Thymus (tissue), 11 donors: ENCODE measurements at regions not wholly inside any gene's neighbourhood (a gene's known extent, or its start where the extent isn't known, plus 50 kb on each side); places are given as distances from the start of the nearest gene placed in this dataset.

Source experiments
- DNase-seq, 9 donors: peaks; one replicate each; pipeline ENCODE4 v3.0.0-alpha.2; 2013; ENCODE audit warnings: low spot score in 9 of 9, low read depth in 6 of 9, missing footprints in 1 of 9
- H3K27ac ChIP-seq, 2 donors: one replicate each; pipeline ENCODE4 v1.5.1; 2013; ENCODE audit warnings: control low read depth in 1 of 2, low read depth in 1 of 2, low read length in 1 of 2, mild to moderate bottlenecking in 1 of 2, moderate library complexity in 1 of 2
- H3K27me3 ChIP-seq, 2 donors: one replicate each; pipeline ENCODE4 v1.5.1; 2013; ENCODE audit warnings: low read length in 1 of 2; ENCODE audit not compliant: control insufficient read depth in 2 of 2, insufficient read depth in 1 of 2
- H3K36me3 ChIP-seq, 2 donors: one replicate each; pipeline ENCODE4 v1.5.1; 2013; ENCODE audit warnings: low read length in 1 of 2, mild to moderate bottlenecking in 1 of 2, moderate library complexity in 1 of 2; ENCODE audit not compliant: control insufficient read depth in 2 of 2, insufficient read depth in 2 of 2
- H3K4me1 ChIP-seq, 2 donors: one replicate each; pipeline ENCODE4 v1.5.1; 2013; ENCODE audit warnings: low read length in 2 of 2; ENCODE audit not compliant: control insufficient read depth in 2 of 2, insufficient read depth in 2 of 2
- H3K4me3 ChIP-seq, 2 donors: one replicate each; pipeline ENCODE4 v1.5.1; 2013; ENCODE audit warnings: low read length in 2 of 2, control low read depth in 1 of 2, mild to moderate bottlenecking in 1 of 2
- H3K9me3 ChIP-seq, 2 donors: one replicate each; pipeline ENCODE4 v1.5.1; 2013; ENCODE audit warnings: low read length in 1 of 2, mild to moderate bottlenecking in 1 of 2; ENCODE audit not compliant: control insufficient read depth in 2 of 2, insufficient read depth in 1 of 2
- WGBS: extraction: QIAGEN DNeasy Blood & Tissue Kit; methylation state at CpG from one replicate; pipeline ENCODE4 v1.1.7; 2013; 5-methylcytosine and 5-hydroxymethylcytosine counted together
- donor health status: healthy.

DNA sequence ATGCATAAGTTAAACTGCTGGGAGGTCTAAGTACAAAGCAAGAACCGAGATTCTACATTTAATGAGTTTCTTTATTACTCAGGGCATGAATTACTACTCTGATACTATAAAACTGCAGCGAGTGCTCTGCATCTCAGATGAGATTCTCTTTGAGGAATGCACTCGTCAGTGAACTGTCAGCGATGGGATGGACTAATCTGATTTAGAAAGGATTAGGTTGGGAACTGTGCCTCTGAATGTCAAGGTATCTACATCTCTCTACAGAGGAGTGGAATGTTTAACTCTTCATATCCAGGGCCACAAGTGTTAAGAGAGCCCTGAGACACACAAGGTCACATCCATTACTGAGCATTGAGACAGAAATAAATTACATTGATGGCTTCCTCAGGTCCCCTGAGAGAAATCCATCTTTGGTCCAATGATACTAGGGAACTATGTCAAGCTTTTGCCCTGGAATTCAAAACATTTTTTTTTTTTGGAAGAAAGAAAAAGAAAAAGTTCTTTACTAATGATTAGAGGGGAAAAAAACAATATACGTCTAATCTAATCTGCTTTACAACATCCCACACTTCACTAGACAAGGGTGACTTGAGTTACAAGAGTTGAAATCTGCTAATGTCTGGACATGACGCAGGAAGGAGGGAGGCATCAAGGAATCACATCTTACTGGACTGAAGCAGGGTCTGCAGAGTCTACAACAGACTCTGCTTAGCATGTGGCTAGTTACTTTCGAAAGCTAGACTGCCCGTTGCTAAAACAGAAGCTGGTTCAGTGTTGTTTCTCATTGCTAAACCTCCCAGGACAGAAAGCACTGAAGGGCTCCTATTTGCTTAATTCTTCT lies 270.0 kb upstream of the TLE4 start:
- no peaks in the 10 kb centered on the region for H3K9me3 ChIP-seq
- 81% methylated on average over 8 of the region's 8 CpGs for WGBS
- no peaks in the 10 kb centered on the region for H3K27me3 ChIP-seq
- no peaks in the 10 kb centered on the region for H3K4me1 ChIP-seq
- H3K36me3 ChIP-seq: no peaks in the 10 kb centered on the region
- H3K27ac ChIP-seq: no peak overlapping the region
- no peak for DNase-seq
- H3K4me3 ChIP-seq: no peak overlapping the region

DNA sequence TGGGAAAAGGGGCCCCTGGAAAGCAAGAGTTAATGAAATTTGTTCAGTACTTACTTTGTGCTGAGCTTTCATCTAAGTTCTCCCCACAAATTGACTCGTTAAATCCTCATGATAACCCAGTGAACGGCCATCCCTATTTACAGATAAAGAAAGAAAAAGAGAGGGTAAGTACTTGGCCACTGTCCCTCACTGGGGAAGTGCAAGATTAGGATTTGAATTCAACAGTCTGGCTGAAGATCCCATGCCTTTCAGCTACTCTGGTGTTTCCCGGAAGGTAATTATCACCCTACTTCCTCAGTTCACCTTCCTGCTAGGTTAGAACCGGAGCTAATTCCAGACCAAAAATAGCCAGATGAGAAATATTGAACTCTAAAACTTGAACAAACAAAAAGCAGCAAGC lies 269.2 kb upstream of the TLE4 start:
- H3K27me3 ChIP-seq: no peaks in the 10 kb centered on the region
- no peaks in the 10 kb centered on the region for H3K36me3 ChIP-seq
- H3K4me1 ChIP-seq: no peaks in the 10 kb centered on the region
- DNase-seq: no peak
- H3K4me3 ChIP-seq: no peak overlapping the region
- H3K27ac ChIP-seq: no peak overlapping the region
- whole genome bisulfite sequencing: 91% methylated on average over 4 of the region's 4 CpGs
- H3K9me3 ChIP-seq: no peaks in the 10 kb centered on the region

DNA sequence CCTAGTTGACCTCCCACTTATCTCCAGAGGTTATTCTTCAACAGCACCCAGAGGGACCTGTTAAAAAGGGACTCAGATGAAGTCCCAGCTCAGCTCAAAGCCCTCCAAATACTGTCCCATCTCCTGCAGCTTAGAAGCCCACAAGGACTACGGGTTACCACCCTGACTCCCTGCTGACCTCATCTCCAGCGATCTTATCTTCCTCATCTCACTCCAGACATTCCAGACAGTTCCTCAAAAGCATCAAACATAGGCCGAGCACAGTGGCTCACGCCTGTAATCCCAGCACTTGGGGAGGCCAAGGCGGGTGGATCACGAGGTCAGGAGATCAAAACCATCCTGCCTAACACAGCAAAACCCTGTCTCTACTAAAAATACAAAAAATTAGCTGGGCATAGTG lies 263.8 kb upstream of the TLE4 start:
- H3K9me3 ChIP-seq: no peaks in the 10 kb centered on the region
- no peak overlapping the region for H3K27ac ChIP-seq
- no peak for DNase-seq
- no peak overlapping the region for H3K4me3 ChIP-seq
- H3K27me3 ChIP-seq: no peaks in the 10 kb centered on the region
- no peaks in the 10 kb centered on the region for H3K4me1 ChIP-seq
- no peaks in the 10 kb centered on the region for H3K36me3 ChIP-seq
- WGBS: 95% methylated on average over 6 of the region's 6 CpGs

DNA sequence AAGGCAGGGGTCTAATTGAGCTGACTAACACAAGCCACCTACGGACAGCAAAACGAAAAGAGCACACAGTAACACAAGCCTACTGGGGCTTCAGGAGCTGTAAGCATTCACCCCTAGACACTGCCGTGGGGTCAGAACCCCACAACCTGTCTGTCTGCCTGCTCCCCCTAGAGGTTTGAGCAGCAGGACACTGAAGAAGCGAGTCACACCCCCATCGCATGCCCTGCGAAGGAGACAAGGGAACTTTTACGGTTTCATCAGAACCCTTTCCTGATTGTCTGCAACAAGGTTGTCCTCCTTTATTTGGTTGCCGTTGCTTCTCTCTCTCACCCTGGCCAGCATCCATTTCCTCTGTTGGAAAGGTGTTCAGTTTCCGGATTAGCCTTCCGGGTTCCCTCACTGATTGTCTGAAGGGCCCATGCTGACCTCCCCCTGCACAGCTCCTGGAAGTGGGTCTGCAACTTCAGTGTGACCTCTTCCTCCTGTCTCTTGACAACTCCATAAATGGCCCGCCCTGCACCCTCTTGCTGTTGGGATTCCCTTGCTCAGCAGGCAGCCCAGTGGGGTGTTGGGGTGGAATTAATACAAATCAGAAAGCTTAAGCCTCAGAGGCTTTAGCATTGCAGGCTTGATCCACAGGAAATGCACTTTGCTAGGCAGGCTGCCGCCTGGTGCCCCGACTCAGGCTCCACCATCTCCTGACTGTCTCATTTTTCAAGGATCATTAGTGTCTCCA lies 258.9 kb upstream of the TLE4 start:
- H3K4me1 ChIP-seq: no peaks in the 10 kb centered on the region
- no peak for DNase-seq
- no peaks in the 10 kb centered on the region for H3K9me3 ChIP-seq
- no peak overlapping the region for H3K4me3 ChIP-seq
- H3K27ac ChIP-seq: no peak overlapping the region
- H3K27me3 ChIP-seq: no peaks in the 10 kb centered on the region
- 96% methylated on average over 13 of the region's 13 CpGs for WGBS
- H3K36me3 ChIP-seq: no peaks in the 10 kb centered on the region

DNA sequence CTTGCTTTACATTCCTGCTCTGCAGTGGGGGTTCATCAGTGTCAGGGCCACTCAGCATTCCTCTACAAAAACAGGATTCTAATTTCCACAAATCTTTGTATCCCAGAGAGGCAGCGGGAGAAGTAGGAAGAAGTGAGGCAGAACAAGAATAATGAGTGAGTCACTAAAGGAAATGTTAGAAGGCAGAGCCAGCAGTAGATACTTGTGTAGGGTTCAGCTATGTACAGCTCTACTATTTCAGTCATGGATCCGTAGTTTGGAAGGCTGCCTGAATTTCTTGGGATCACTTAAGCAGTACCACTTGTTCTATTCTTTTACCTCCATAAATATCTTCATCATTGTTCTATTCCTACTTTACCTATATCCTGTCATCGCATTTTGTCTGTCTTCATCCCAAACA lies 246.3 kb upstream of the TLE4 start:
- no peak for DNase-seq
- Histone ChIP-seq H3K9me3 (no peaks in the 10 kb centered on the region), H3K27me3 (no peaks in the 10 kb centered on the region), H3K36me3 (no peaks in the 10 kb centered on the region), H3K4me3 (no peak overlapping the region), H3K27ac (no peak overlapping the region), H3K4me1 (no peaks in the 10 kb centered on the region)
- WGBS: 93% methylated on average over 3 of the region's 3 CpGs

DNA sequence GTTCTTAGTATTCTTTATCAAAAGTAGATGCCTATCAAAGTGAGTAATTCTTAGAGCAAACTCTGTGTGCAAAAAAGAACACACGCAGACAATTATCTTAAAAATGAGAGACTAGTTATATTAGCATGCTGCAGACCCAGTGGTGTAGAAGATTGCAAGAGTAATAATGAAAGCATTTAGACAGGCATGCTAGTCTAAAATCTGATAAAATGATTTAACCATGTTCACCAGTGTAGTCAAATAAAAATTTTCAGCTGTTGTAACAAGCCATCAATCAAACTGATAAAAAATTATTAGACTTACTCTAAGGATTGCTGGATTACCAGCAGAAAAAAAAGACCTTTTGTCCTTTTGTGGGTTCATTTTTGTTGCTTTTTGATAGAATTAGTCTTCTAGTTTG lies 241.9 kb upstream of the TLE4 start:
- 99% methylated on average over 1 of the region's 1 CpG for WGBS
- DNase-seq: no peak
- H3K27me3 ChIP-seq: no peaks in the 10 kb centered on the region
- H3K27ac ChIP-seq: no peak overlapping the region
- no peak overlapping the region for H3K4me3 ChIP-seq
- no peaks in the 10 kb centered on the region for H3K4me1 ChIP-seq
- no peaks in the 10 kb centered on the region for H3K36me3 ChIP-seq
- no peaks in the 10 kb centered on the region for H3K9me3 ChIP-seq

DNA sequence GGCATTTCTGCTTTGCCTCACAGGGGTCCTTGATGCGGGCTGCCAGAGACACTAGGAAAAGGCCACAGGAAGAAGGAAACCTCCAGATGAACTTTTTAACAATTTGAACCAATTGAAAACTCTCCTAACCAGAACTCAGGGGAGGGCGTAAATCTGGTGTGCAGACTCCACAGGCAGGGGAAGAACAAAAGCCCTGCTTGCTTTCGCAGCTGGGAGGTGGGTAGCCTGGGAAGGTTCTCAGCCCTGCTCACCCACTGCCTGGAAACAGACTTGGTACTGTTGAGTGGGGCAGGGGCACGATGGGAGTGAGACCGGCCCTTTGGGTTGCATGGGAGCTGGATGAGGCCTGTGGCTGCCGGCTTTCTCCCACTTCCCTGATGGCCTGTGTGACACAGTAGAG lies 237.8 kb upstream of the TLE4 start:
- no peak overlapping the region for H3K27ac ChIP-seq
- peaks cover 0 to 6% of the 10 kb centered on the region in 2 donors for H3K9me3 ChIP-seq
- H3K4me3 ChIP-seq: no peak overlapping the region
- WGBS: 96% methylated on average over 6 of the region's 6 CpGs
- H3K27me3 ChIP-seq: no peaks in the 10 kb centered on the region
- H3K36me3 ChIP-seq: no peaks in the 10 kb centered on the region
- H3K4me1 ChIP-seq: no peaks in the 10 kb centered on the region
- no peak for DNase-seq

DNA sequence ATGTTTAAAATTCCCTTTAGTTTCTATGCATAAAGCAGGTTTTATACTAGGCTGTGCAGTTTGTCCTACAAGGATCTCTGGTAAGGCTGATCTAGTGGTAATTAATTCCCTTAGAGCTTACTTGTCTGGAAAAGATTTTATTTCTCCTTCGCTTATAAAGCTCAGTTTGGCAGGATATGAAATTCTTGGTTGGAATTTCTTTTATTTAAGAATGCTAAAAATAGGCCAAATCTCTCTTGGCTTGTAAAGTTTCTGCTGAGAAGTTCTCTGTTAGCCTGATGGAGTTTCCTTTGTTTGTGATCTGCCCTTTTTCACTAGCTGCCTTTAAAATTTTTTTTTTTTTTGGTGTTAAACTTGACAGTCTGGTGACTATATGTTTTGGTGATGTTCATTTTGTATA lies 237.1 kb upstream of the TLE4 start:
- 95% methylated on average over 1 of the region's 1 CpG for WGBS
- H3K4me3 ChIP-seq: no peak overlapping the region
- H3K9me3 ChIP-seq: peaks cover 0 to 6% of the 10 kb centered on the region in 2 donors
- H3K27me3 ChIP-seq: no peaks in the 10 kb centered on the region
- no peaks in the 10 kb centered on the region for H3K36me3 ChIP-seq
- H3K4me1 ChIP-seq: no peaks in the 10 kb centered on the region
- no peak for DNase-seq
- no peak overlapping the region for H3K27ac ChIP-seq

DNA sequence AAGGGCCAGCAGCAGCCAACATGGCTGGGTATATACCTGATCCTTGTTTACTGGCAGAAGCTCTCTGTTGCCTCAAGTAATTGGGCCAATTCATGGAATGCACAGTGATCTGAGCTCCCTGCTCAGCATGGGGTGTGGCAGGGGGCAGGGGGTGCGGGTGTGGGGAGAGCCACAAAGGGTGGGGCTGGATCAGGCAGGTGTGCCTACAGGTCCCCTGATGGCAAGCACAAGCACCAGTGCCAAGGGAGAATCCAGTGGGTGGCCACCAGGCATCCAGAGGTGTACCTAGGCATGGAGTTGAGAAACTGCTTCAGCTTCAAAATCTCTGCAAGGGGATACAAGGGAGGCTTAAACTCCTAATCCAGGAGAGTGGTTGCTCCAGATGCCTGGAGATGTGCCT lies 235.8 kb upstream of the TLE4 start:
- Histone ChIP-seq H3K9me3 (peaks cover 0 to 6% of the 10 kb centered on the region in 2 donors), H3K27ac (no peak overlapping the region), H3K4me1 (no peaks in the 10 kb centered on the region), H3K36me3 (no peaks in the 10 kb centered on the region), H3K27me3 (no peaks in the 10 kb centered on the region), H3K4me3 (no peak overlapping the region)
- 93% methylated on average over 1 of the region's 1 CpG for WGBS
- DNase-seq: no peak
